Fibroblast of lung (primary cell): ENCODE measurements at regions not wholly inside any gene's neighbourhood (a gene's known extent, or its start where the extent isn't known, plus 50 kb on each side); places are given as distances from the start of the nearest gene placed in this dataset.

Source experiments
- DNase-seq, 2 donors: peaks; one replicate each; pipeline versions ENCODE4 v3.0.0 to v3.0.0-alpha.2; 2010; ENCODE audit warnings: low read depth in 2 of 2
- H2AFZ ChIP-seq: 2 replicates; pipeline ENCODE4 v1.5.1; 2012; ENCODE audit warnings: low read length, control low read depth, inconsistent platforms
- H3K27ac ChIP-seq: 2 replicates; pipeline ENCODE4 v1.5.1; 2011; ENCODE audit warnings: low read length, control low read depth; ENCODE audit not compliant: insufficient read depth
- H3K27me3 ChIP-seq: 2 replicates; pipeline ENCODE4 v1.5.1; 2011; ENCODE audit warnings: mild to moderate bottlenecking, low read length; ENCODE audit not compliant: control insufficient read depth, insufficient read depth
- H3K36me3 ChIP-seq: 2 replicates; pipeline ENCODE4 v1.5.1; 2011; ENCODE audit warnings: low read length; ENCODE audit not compliant: control insufficient read depth, insufficient read depth
- H3K4me1 ChIP-seq: 2 replicates; pipeline ENCODE4 v1.5.1; 2011; ENCODE audit warnings: low read length; ENCODE audit not compliant: control insufficient read depth, insufficient read depth; ENCODE audit errors: extremely low read depth
- H3K4me2 ChIP-seq: 2 replicates; pipeline ENCODE4 v1.5.1; 2011; ENCODE audit warnings: low read length, control low read depth; ENCODE audit not compliant: insufficient read depth; ENCODE audit errors: extremely low read depth
- H3K4me3 ChIP-seq, 4 experiments: fragments of 200-600 bp in 1 of 4; sonication (generic) in 1 of 4; replicated peaks in 1 of 4; 2 replicates each; pipeline ENCODE4 v1.5.1; 2011 to 2016; ENCODE audit warnings: low read length in 4 of 4, low read depth in 3 of 4, mild to moderate bottlenecking in 3 of 4, control low read depth in 2 of 4, inconsistent platforms in 1 of 4, mixed read lengths in 1 of 4; ENCODE audit not compliant: insufficient read depth in 1 of 4; ENCODE audit errors: control extremely low read depth in 1 of 4
- H3K79me2 ChIP-seq: 2 replicates; pipeline ENCODE4 v1.5.1; 2012; ENCODE audit warnings: mild to moderate bottlenecking, low read length, inconsistent platforms; ENCODE audit not compliant: control insufficient read depth, insufficient read depth
- H3K9ac ChIP-seq: 2 replicates; pipeline ENCODE4 v1.5.1; 2011; ENCODE audit warnings: mild to moderate bottlenecking, low read length, control low read depth; ENCODE audit not compliant: insufficient read depth
- H3K9me3 ChIP-seq: 2 replicates; pipeline ENCODE4 v1.5.1; 2012; ENCODE audit warnings: low read depth, low read length; ENCODE audit not compliant: control insufficient read depth, insufficient read depth
- H4K20me1 ChIP-seq: 2 replicates; pipeline ENCODE4 v1.5.1; 2011; ENCODE audit warnings: low read length; ENCODE audit not compliant: control insufficient read depth, insufficient read depth; ENCODE audit errors: extremely low read depth
- CTCF ChIP-seq, 2 donors: IDR thresholded peaks in 1 of 2; conservative IDR thresholded peaks in 1 of 2; 1 replicate in 1 of 2; 2 replicates in 1 of 2; pipeline ENCODE4 v1.5.1; 2011 to 2012; ENCODE audit warnings: low read length in 2 of 2, control low read depth in 1 of 2, inconsistent platforms in 1 of 2, low read depth in 1 of 2, mild to moderate bottlenecking in 1 of 2
- EZH2 ChIP-seq: IDR thresholded peaks from 2 replicates; pipeline ENCODE4 v1.5.1; 2012; ENCODE audit warnings: low read length, control low read depth, mild to moderate bottlenecking; ENCODE audit errors: missing control alignments

DNA sequence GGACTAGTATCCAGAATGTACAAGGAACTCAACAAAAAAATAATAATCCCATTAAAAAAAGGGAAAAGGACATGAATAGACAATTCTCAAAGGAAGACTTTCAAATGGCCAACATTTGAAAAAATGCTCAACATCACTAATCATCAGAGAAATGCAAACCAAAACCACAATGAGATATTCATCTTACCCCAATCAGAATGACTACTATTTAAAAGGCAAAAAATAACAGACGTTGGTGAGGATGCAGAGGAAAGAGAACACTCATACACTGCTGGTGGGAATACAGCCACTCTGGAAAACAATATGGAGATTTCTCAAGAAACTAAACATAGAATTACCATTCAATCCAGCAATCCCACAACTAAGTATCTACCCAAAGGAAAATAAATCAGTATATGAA lies 133.1 kb downstream of the KDR start:
- Histone ChIP-seq H3K9ac (no peak overlapping the region), H3K4me2 (no peak overlapping the region), H3K9me3 (no peaks in the 10 kb centered on the region), H2AFZ (no peak overlapping the region), H3K79me2 (no peaks in the 10 kb centered on the region), H3K27me3 (no peaks in the 10 kb centered on the region), H3K27ac (no peak overlapping the region), H3K36me3 (no peaks in the 10 kb centered on the region), H3K4me3 (no peak overlapping the region), H3K4me1 (no peaks in the 10 kb centered on the region), H4K20me1 (no peaks in the 10 kb centered on the region)
- TF ChIP-seq EZH2, result no peak
- no peak for TF ChIP-seq CTCF (conservative IDR thresholded peaks at IDR 0.05 in 1 of 2, IDR thresholded peaks at IDR 0.05 in 1 of 2; ENCODE audit: low read depth in 1 of 2, low read length in 2 of 2)
- DNase-seq, result peak in 1 of 2 donors; percentile 19

DNA sequence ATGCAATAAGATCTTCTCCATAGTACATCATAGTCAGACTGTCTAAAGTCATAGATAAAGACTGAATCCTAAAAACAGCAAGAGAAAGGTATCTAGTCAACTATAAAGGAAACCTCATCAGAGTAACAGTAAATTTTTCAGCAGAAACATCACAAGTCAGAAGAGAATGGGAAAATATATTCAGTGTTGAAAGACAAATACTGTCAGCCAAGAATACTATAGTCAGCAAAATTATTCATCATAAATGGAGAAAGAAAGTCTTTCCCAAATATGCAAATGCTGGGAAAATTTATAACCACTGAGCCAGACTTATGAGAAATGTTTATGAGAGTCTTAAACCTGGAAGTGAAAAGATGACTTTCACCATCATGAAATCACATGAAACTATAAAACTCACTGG lies 136.7 kb downstream of the KDR start:
- Histone ChIP-seq H3K27ac (no peak overlapping the region), H3K4me2 (no peak overlapping the region), H3K79me2 (no peaks in the 10 kb centered on the region), H2AFZ (no peak overlapping the region), H3K27me3 (no peaks in the 10 kb centered on the region), H3K9me3 (no peaks in the 10 kb centered on the region), H3K4me1 (no peaks in the 10 kb centered on the region), H3K9ac (no peak overlapping the region), H3K4me3 (no peak overlapping the region), H3K36me3 (no peaks in the 10 kb centered on the region), H4K20me1 (no peaks in the 10 kb centered on the region)
- TF ChIP-seq EZH2, result no peak
- TF ChIP-seq CTCF (conservative IDR thresholded peaks at IDR 0.05 in 1 of 2, IDR thresholded peaks at IDR 0.05 in 1 of 2; ENCODE audit: low read depth in 1 of 2, low read length in 2 of 2), result no peak
- DNase-seq, result no peak

DNA sequence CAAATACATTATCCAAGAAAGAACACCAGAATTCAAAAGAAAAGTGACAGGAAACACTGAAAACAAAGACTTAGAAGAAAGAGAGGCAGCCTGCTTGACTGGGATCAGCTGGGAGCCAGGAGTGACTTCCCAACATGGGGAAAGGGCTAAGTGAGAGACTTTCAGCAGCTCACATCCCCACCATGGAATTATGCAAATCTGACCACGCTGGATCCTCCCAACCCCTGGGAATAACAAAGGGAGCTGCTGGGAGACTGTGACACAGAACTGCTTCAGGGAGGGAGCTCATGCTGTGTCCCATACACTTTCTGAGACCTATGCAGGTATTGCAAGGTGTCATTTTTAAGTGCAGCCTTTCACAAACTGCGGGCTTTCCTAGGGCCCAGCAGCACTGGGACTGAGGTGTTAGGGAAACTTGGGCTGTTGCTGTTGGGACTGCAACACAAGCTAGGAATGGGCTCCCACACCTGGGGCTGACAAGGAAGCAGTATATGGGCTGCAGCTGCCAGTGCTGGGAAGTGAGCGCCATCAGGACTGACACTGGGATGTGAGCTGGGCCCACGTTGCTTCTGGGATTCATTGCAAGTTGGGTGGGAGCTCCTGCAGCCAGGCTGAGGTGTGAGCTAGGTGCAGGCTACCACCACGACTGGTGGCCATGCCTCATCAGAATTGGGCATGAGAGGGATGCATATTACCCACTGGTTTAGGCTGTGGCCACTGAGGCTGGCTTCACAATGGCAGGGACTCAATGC lies 139.1 kb downstream of the KDR start:
- DNase-seq, result no peak
- Histone ChIP-seq H4K20me1 (no peaks in the 10 kb centered on the region), H3K4me3 (no peak overlapping the region), H3K9me3 (no peaks in the 10 kb centered on the region), H3K4me1 (no peaks in the 10 kb centered on the region), H3K27ac (no peak overlapping the region), H3K79me2 (no peaks in the 10 kb centered on the region), H3K9ac (no peak overlapping the region), H3K4me2 (no peak overlapping the region), H3K36me3 (no peaks in the 10 kb centered on the region), H2AFZ (no peak overlapping the region), H3K27me3 (no peaks in the 10 kb centered on the region)
- TF ChIP-seq CTCF (conservative IDR thresholded peaks at IDR 0.05 in 1 of 2, IDR thresholded peaks at IDR 0.05 in 1 of 2; ENCODE audit: low read depth in 1 of 2, low read length in 2 of 2) (no peak), EZH2 (no peak)
